ENCODE measurements at regions not wholly inside any gene's neighbourhood (a gene's known extent, or its start where the extent isn't known, plus 50 kb on each side); places are given as distances from the start of the nearest gene placed in this dataset.

DNA sequence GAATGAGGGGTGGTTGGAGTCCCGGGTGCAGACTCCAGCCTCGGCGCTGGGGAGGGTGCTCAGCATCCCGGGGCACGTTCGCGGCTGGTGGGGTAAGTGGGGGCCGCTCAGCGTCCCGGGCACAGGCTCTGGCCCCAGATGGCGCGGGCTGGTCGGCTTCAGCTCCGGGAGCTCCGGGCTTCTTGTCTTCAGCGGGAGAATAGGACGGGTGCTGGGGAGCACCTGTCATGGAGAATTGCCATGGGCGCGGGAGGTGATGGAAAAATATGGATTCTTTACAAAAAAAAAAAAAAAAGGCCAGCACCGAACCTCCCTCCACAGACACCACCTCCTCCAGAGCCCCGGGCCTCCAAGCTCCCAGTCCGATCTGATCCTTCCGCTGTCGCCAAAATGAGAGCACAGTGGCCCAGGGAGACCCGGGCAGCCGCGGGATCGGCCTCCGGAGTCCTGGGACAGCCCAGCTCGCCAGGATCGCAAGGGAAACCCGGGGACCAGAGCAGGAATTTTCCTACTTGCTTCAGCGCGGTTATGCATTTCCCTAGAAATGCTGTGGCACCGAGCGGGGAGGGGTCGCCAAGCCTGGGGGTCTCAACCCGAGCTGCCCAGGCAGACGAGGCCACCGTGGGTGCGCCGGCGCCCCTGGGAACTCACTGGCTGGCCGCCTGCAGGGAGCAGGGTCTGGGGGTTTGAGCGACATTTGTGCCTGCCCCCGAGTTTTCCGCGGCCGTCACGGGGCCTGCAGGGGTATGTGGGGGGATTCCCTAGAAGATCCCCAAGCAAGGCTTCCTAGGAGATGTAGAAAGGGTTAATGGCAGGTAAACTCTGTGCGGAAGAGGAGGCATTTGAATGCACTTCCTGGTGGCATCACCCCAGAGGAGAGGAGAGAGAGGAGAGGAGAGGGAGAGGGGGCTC lies 1336.9 kb downstream of the BRD1 start:
- 6 to 8% methylated on average over 51 of the region's 51 CpGs for WGBS, 2 donors
- DNase-seq: peak; percentile 54
- no peaks in the 10 kb centered on the region for H3K9me3 ChIP-seq
- intact Hi-C loops (cut with DNase I): loop anchor here (5.0 kb wide), 2 partner anchors 1648 to 1693 kb away; no protein-coding TSS in a partner anchor
- H3K4me1 ChIP-seq: peaks cover 0 to 19% (median 16%) of the 10 kb centered on the region in 4 donors
- TF ChIP-seq POLR2A (IDR thresholded peaks at IDR 0.05) (no peak), EP300 (IDR thresholded peaks at IDR 0.05) (no peak), POLR2AphosphoS5 (IDR thresholded peaks at IDR 0.05) (no peak)
- TF ChIP-seq, protein P1, sequence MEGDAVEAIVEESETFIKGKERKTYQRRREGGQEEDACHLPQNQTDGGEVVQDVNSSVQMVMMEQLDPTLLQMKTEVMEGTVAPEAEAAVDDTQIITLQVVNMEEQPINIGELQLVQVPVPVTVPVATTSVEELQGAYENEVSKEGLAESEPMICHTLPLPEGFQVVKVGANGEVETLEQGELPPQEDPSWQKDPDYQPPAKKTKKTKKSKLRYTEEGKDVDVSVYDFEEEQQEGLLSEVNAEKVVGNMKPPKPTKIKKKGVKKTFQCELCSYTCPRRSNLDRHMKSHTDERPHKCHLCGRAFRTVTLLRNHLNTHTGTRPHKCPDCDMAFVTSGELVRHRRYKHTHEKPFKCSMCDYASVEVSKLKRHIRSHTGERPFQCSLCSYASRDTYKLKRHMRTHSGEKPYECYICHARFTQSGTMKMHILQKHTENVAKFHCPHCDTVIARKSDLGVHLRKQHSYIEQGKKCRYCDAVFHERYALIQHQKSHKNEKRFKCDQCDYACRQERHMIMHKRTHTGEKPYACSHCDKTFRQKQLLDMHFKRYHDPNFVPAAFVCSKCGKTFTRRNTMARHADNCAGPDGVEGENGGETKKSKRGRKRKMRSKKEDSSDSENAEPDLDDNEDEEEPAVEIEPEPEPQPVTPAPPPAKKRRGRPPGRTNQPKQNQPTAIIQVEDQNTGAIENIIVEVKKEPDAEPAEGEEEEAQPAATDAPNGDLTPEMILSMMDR (IDR thresholded peaks at IDR 0.05): no peak
- H3K27me3 ChIP-seq: peaks cover 18 to 38% (median 34%) of the 10 kb centered on the region in 3 donors
- no peak overlapping the region for H3K27ac ChIP-seq
- H3K4me3 ChIP-seq: peak overlapping the region in 3 of 4 donors; percentile 33 to 54 (median 51)
- H3K36me3 ChIP-seq: no peaks in the 10 kb centered on the region

DNA sequence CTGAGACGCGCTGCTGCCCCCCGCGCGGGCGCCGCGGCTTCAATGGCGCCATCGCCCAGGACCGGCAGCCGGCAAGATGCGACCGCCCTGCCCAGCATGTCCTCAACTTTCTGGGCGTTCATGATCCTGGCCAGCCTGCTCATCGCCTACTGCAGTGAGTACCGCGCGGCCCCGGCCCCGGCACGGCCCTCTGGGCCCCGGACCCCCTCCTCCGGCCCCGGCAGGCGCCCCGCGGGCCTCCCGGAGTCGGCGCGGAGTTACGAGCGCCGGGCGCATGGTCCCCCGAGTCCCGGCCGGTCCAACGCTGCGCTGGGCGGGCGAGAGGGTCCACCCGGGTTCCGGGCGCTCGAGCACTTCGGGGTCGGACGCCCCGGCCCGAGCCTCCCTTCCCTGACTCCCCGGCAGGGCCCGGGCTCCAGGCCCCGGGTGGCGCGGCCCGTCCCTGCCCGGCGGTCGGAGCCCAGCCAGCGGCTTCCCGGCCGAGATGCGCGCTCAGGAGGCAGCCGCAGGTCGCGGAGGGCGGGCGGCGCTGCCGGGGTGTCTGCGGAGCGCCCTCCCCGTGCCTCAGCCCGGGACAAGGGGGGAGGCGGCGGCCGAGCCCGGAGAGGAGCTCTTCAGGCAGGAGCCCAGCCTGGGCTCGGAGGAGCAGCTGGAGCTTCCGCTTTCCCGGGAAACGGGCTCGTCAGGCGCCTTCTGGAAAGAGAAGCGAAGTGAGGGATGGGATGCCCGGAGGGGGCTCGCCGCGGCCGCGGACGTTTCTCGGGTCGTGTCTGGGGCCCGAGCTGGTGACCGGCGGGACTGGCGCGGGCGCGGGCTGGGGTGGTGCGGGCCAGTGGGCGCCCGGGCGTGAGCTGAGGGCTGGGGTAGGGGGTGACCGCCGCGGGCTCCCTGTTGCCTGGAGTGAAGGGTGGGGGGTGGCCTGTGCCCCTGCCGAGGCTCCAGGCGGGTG lies 1337.8 kb downstream of the BRD1 start:
- Histone ChIP-seq H3K27me3 (peaks cover 18 to 45% (median 34%) of the 10 kb centered on the region in 3 donors), H3K4me1 (peaks cover 0 to 19% (median 16%) of the 10 kb centered on the region in 4 donors), H3K36me3 (no peaks in the 10 kb centered on the region), H3K27ac (no peak overlapping the region), H3K9me3 (no peaks in the 10 kb centered on the region), H3K4me3 (peak overlapping the region in 3 of 4 donors; percentile 33 to 54 (median 51))
- intact Hi-C loops (cut with DNase I): loop anchor here (5.0 kb wide), 2 partner anchors 1648 to 1693 kb away; no protein-coding TSS in a partner anchor
- peak; percentile 61 for DNase-seq
- TF ChIP-seq, protein P1 (IDR thresholded peaks at IDR 0.05): no peak
- TF ChIP-seq POLR2AphosphoS5 (IDR thresholded peaks at IDR 0.05): no peak
- no peak for TF ChIP-seq POLR2A (IDR thresholded peaks at IDR 0.05)
- TF ChIP-seq EP300 (IDR thresholded peaks at IDR 0.05): no peak
- WGBS, 2 donors: 2% methylated on average over 113 of the region's 113 CpGs

DNA sequence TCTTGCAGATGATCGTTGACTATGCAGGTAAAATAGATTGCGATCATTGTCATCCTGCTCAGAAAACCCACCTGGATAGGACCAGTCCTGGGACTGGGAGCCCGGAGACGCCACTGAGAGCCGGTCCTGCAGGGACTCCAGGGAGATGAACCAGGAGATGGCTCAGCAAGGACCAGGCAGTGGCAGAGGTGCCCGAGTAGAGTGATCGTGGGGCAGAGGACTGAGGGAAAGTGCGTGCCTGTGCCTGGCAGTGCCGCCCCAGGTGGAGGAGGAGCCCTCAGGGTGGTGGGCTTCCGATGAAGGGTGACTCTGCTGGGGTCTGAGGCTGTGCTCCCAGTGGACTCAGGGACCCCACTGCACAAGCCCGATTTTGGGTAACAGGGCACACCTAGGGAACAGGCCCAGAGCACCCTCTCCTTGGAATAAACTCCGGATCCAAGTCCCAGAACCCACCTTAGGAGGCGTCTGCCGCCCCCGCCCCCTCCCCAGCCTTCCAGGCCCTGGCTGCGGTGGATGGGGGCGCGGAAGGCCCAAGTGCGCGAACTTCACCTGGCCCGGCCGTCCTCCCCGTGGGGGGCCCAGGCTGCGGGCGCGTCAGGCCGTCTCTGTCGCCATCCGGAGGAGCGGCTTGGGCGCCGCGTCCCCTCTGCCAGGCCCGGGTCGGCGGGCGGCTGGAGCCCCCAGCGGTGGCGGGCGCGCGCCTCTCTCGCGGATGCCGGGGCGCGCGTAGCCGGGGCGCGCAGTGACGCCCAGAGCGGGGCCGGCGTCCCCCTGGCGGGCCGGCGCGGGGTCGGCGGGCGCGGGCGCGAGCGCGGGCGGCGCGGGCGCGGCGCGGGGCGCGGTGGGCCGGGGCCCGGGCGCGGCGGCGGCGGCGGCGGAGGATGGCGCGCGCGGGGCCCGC lies 1338.8 kb downstream of the BRD1 start:
- peak overlapping the region in 1 of 4 donors; percentile 54 for H3K4me3 ChIP-seq
- no peaks in the 10 kb centered on the region for H3K9me3 ChIP-seq
- peaks cover 0 to 19% (median 16%) of the 10 kb centered on the region in 4 donors for H3K4me1 ChIP-seq
- DNase-seq: peak; percentile 44
- 9 to 11% methylated on average over 90 of the region's 90 CpGs for WGBS, 2 donors
- no peak overlapping the region for H3K27ac ChIP-seq
- H3K36me3 ChIP-seq: no peaks in the 10 kb centered on the region
- intact Hi-C loops (cut with DNase I): no loop called here
- TF ChIP-seq EP300 (IDR thresholded peaks at IDR 0.05): no peak
- TF ChIP-seq POLR2A (IDR thresholded peaks at IDR 0.05): no peak
- TF ChIP-seq, protein P1 (IDR thresholded peaks at IDR 0.05): no peak
- TF ChIP-seq POLR2AphosphoS5 (IDR thresholded peaks at IDR 0.05): no peak
- H3K27me3 ChIP-seq: peaks cover 18 to 45% (median 34%) of the 10 kb centered on the region in 3 donors

DNA sequence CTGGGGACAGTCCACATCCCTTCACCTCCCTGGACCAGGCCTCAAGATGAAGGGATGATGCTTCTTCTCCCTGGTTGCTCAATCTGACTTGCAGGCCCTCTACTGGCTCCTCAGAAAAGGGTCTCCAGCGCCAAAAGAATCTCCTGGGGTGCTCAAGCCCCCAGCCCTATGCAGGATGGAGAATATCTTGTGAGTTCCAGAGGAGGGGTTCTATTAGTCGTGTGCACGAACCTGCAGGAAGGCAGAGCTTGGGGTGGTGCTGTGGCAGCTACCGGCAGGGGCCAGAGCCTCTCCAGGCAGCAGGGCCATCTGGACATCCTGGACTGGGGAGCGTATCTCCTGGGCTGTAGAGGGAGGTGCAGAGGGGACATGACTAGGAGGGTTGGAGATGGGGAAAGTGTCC lies 1339.5 kb downstream of the BRD1 start:
- 38 to 43% methylated on average over 5 of the region's 5 CpGs for WGBS, 2 donors
- DNase-seq: no peak
- intact Hi-C loops (cut with DNase I): no loop called here
- no peak overlapping the region for H3K27ac ChIP-seq
- H3K36me3 ChIP-seq: no peaks in the 10 kb centered on the region
- H3K9me3 ChIP-seq: no peaks in the 10 kb centered on the region
- TF ChIP-seq, protein P1 (IDR thresholded peaks at IDR 0.05): no peak
- TF ChIP-seq POLR2A (IDR thresholded peaks at IDR 0.05) (no peak), EP300 (IDR thresholded peaks at IDR 0.05) (no peak), POLR2AphosphoS5 (IDR thresholded peaks at IDR 0.05) (no peak)
- peaks cover 0 to 19% (median 16%) of the 10 kb centered on the region in 4 donors for H3K4me1 ChIP-seq
- H3K27me3 ChIP-seq: peaks cover 18 to 45% (median 34%) of the 10 kb centered on the region in 3 donors
- no peak overlapping the region for H3K4me3 ChIP-seq
